NCI-H2171 treated with DMSO at 0.1 percent for 48 hours (cell line): ENCODE measurements at regions not wholly inside any gene's neighbourhood (a gene's known extent, or its start where the extent isn't known, plus 50 kb on each side); places are given as distances from the start of the nearest gene placed in this dataset.
"Not testable (repeated sequence)": the region's sequence is repeated elsewhere in the genome, so short reads cannot be mapped to it uniquely, and the experiment has no call there.

Source experiments
- DNase-seq: peaks from one replicate; lab custom pipeline; 2025; lab: John Stamatoyannopoulos, UW

DNA sequence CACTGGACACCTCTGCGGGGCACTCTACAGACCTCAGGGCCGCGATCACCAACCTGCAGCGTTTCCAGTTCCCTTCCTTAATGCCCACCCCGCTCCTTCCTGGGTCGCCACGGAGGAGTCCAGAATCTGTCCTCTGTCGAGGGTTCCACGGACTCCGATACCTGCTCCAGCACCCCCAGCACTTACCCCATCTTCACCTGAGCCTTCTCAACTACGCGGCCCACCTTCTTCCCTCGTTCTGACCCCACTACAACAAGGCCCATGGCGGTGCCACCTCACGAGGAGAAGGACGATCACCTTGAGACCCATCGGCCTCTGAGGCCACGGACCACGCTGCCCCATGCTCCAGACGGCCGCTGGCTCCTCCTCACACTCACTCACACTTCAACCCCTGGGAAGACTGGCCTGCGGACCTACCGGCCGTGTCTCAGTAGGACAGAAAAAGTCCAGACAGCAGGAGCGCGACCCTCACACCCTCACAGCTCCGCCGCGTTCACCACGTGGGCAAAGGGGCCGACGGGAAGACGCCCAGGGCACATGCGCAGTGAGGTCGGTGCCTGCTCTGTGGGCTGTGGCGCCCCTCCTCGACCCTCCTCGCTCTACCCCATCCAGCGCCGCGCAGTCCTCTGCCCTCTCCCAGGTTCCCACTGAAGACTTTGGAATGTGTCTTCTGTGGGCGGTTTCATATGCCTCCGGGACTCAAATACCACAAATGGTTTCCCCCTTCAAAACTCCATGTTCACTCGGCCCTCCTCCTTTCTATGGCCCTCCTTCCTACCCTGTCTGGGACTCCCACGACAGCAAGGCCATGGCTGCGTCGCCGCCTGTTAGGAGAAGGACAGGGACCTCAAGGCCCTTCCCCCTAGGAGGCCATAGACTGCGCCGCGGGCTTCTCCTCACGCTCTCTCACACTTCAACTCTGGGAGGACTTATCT is 193.9 kb upstream of the PHF14 start:
- no peak for DNase-seq

- DNase-seq, result no peak
Measured at GRCh38 chr7:10780400-10780747, 193.3 kb upstream of the PHF14 start.

DNA sequence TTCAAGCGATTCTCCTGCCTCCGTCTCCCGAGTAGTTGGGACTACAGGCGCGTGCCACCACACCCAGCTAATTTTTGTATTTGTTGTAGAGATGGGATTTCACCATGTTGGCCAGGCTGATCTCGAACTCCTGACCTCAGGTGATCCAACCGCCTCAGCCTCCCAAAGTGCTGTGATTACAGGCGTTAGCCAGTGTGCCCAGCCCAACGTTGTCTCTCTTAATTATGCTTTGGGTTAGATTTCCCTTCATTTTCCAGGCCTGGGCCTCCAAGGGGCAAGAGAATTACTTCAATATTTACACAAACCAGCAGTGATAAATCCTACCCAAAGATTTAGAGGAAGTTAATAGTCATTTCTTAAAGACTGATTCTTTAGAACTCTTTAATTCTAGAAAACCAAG is 186.7 kb upstream of the PHF14 start:
- not testable (repeated sequence) for DNase-seq

GRCh38 chr7:10789170-10789569 is 184.5 kb upstream of the PHF14 start:
- no peak for DNase-seq

DNA sequence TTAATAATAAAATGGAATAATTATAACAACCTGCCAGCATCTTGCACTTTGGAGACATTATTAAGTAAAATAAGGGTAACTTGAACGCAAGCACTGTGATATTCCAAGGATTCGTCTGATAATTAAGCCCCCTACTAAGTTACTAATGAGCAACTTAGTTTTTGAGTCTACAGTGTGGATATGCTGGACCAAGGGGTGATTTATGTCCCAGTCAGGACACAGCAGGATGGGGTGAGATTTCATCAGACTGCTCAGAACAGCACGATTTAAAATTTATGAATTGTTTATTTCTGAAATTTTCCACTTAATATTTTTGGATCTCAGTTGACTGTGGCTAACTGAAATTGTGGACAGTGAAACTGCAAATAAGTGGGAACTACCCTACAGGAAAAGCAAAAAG is 182.8 kb upstream of the PHF14 start:
- no peak for DNase-seq

DNA sequence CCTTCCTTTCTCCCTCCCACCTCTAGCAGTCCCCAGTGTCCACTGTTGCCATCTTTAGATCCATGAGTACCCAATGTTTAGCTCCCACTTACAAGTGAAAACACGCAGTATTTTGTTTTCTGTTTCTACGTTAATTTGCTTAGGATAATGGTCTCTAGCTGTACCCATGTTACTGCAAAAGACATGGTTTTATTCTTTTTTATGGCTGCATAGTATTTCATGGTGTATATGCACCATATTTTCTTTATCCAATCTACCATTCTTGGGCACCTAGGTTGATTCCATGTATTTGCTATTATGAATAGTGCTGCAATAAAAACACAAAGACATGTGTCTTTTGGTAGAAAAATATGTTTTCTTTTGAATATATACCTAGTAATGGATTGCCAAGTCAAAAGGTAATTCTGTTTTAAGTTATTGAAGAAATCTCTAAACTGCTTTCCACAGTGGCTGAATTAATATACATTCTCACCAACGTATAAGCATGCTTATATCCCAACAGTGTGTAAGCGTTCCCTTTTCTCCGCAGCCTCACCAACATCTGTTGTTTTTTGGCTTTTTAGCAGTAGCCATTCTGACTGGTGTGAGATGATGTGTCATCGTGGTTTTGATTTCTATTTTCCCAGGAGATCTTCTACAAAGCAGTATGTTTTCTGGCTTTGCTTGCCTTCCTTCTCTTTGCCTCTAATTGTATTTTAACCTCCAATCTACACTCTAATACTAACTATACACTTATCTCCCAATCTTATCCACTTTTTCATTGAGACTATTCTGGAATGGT is 179.5 kb upstream of the PHF14 start:
- DNase-seq, result no peak

DNA sequence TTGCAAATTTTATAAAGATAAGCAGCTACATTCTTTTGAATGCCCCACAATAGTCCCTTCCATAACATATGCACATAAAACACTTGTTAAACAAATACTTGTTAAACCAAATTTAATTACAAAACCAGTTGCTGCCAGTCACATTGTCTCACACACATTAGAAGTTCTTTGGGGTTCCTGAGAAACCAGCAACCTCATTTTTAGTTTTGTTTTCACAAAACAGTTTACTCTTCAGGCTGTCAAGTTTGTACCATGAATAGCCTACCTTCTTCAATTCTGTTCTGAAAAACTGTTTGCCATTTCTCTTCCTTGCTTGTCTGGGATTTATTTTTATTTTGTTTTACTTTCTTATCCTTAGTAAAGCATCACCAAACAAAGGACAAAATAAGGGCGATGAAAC is 176.5 kb upstream of the PHF14 start:
- DNase-seq, result no peak

DNA sequence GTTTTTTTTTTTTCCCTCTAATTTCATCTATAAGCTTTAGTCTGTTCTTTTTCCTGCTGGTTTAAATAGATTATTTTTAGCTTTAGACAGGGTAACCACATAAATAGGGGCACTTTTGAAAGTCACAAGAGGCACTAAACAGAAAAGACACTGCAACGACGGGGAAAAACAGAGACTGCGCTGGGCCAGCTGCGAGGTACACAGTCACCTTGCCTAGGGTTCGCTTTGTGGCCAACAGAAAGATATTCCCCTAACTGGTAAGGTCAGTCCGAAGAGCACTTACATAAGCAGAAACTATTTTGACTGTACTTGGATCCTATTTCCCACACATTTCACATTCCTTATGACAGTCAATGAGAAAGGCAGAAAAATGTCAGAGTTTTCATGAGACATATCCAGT is 175.6 kb upstream of the PHF14 start:
- no peak for DNase-seq

GRCh38 chr7:10799475-10799874 is 174.2 kb upstream of the PHF14 start:
- no peak for DNase-seq

- DNase-seq, result no peak
Measured at GRCh38 chr7:10802011-10802410, 171.7 kb upstream of the PHF14 start.

DNA sequence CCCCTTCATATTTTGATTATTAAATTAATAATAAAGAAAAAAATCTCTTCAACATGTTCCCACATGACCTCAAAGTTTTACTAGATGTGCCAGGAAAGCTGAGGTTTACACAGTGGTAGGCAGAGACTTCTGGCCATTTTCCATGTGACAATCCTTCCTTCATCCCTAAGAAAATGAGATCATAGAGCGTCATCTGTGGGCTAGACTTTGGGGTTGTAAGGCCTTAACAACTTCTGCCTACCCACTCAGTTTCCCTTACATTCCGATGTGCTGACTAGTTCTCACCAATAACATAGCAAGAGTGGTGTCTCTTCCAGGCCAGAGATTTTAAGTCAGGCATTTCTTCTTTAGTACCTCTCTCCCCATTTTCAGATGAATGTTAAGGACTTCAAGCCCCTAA is 171.1 kb upstream of the PHF14 start:
- DNase-seq, result no peak

- DNase-seq, result no peak
Measured at GRCh38 chr7:10803720-10804119, 170.0 kb upstream of the PHF14 start.

GRCh38 chr7:10804770-10805169 is 168.9 kb upstream of the PHF14 start:
- DNase-seq, result no peak

GRCh38 chr7:10815546-10815945 is 158.1 kb upstream of the PHF14 start:
- no peak for DNase-seq

DNA sequence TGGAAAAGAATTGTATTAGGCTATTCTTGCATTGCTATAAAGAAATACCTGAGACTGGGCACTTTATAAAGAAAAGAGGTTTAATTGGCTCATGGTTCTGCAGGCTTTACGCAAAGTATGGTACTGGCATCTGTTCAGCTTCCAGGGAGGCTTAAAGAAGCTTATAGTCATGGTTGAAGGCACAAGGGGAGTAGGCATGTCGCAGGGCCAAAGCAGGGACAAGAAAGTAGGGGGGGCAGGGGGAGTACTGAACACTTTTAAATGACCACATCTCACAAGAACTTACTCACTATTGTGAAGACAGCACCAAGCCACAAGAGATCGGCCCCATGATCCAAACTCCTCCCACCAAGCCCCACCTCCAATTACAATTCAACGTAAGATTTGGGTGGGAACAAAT is 152.5 kb upstream of the PHF14 start:
- DNase-seq, result no peak

- no peak for DNase-seq
Measured at GRCh38 chr7:10824154-10824553, 149.5 kb upstream of the PHF14 start.

- no peak for DNase-seq
Measured at GRCh38 chr7:10838228-10838627, 135.4 kb upstream of the PHF14 start.

DNA sequence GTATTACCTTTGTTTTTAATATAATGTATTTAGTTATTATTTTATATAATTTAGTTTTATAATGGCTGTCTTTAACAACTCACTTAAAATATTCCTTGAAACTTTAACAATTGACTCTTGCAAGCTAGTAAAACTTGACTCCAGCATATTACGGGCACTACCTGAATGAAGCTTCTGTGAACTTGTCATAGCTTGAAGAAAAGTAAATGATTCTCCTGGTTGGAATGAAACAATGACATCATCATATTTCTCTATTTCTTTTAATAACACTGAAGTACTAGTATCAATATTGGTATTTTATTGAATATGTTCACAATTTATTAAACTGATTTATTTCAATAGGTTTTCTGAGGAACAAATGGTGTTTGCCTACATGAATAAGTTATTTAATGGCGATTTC is 128.4 kb upstream of the PHF14 start:
- DNase-seq, result no peak

DNA sequence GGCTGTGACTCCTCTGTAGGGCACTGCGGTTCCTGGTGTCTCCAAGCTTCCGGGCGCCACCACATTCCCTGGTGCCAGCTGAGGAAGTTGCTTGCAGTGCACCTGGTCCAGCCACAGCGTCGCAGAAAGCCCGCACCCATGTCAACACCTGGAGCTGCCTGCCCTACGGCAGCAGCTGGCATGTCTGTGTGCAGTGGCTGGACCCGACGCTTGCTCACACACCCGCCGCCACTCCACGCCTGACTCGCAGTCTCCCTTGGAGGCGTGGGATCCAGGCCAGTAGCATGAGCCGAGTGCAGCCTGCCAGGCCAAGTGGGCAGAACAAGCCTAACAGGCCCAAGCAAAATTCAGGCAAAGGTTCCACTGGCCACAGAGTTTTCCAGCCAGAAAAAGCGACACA is 118.1 kb upstream of the PHF14 start:
- no peak for DNase-seq

DNA sequence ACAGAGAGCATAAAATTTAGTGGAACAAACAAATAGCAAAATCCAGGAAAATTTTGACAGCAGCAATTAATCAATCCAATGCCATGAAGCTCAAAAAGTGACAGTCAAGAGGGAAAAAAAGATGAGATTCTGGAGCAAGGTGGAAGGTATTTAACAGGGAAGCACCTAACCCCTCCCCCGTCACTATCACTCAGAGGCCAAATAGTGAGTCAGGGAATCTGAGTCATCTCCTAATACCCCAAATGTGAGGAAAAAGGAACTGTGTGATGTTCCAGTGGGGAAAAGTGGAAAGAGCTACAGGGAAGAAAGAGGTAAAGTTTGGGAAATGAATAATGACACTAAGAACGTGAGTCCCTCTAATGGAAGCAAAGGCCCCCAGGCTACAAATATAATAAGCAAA is 113.2 kb upstream of the PHF14 start:
- DNase-seq, result no peak

GRCh38 chr7:10863476-10863875 is 110.2 kb upstream of the PHF14 start:
- DNase-seq, result no peak

DNA sequence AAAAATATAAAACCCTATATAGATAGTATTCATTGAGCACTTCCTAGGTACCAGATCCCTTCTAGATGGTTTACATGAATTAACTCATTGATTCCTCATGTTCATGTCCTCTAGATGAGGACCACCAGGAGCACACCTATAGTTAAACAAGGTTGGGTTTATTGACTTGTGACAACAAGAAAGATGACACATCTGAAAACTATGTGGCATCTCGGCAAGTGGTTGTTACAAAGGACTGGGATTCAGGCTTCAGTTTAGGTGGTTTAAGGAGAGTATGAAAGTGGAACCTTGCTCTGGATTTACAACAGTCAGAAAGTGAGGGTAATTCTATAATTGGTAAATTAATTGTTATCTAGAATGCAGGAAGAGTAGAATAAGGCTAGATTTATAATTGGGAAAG is 99.0 kb upstream of the PHF14 start:
- DNase-seq, result no peak

DNA sequence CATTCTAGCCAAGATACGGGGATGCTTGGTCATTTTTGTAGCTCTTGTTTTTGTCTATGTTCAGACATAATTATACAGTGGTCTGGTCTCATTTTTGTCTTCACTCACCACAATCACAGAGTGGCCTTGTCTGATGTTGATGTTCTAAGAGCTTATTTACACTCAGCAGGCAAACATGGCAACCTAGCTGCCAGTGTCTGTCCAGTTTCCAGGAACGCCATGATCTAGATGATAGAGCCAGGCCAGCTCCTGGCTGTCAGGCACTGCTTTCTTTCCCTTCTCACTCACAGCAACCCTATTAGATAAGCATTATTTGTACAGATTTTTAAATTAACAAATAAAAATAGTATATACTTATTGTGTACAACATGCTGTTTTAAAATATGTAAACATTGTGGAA is 98.6 kb upstream of the PHF14 start:
- DNase-seq, result no peak
